GM18870 (cell line): ENCODE measurements at regions not wholly inside any gene's neighbourhood (a gene's known extent, or its start where the extent isn't known, plus 50 kb on each side); places are given as distances from the start of the nearest gene placed in this dataset.
"Not testable (repeated sequence)": the region's sequence is repeated elsewhere in the genome, so short reads cannot be mapped to it uniquely, and the experiment has no call there.

Experiments used
- ATAC-seq: cut with Tn5 transposase; IDR thresholded peaks from one replicate; pipeline ENCODE4 v1.9.1; 2021; ENCODE audit warnings: moderate library complexity; ENCODE audit not compliant: unreplicated experiment

- ATAC-seq = no peak
Observed at GRCh38 chr3:168977716-168978374, 685.7 kb downstream of the MECOM start.

- no peak for ATAC-seq
Observed at GRCh38 chr3:168976969-168977368, 686.5 kb downstream of the MECOM start.

- ATAC-seq = no peak
Observed at GRCh38 chr3:168975576-168975975, 687.9 kb downstream of the MECOM start.

- no peak for ATAC-seq
Observed at GRCh38 chr3:168974617-168975403, 688.7 kb downstream of the MECOM start.

GRCh38 chr3:168973897-168974296, 689.6 kb downstream of the MECOM start:
- no peak for ATAC-seq

DNA sequence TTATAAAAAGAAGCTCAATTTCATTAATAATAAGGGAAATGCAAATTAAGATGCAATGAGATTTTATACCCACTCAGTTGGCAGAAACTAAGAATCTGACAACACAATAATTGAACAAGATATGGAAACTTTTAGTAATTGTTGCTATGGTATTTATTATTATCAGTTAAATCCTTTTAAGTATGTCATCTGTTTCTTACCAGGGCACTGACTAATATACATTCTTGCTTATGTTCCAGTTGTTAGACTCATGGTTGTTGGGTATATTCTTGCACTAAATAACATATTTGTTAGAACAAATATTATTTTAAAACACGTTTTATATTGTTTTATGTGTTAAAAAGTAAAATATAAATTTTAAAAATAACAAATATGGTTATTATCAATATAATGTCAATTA, 690.3 kb downstream of the MECOM start:
- no peak for ATAC-seq

DNA sequence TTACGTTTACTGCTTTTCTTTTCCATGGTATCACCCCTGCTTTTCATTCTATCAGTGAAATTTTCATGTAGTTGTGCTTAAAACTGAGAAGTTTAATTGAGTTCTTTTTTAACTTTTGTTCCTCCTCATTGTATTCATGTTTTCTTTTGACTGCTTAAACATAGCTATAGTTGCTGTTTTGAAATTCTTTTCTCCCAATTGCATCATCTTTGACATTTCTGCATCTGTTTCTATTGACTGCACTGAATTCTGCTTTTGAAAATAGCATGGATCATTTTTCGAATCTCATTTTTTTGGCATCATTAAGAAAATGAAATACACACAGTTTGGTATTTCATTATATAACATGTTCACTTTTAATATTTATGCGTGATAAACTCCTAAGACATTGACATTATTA, 694.9 kb downstream of the MECOM start:
- no peak for ATAC-seq

GRCh38 chr3:168964736-168965135, 698.8 kb downstream of the MECOM start:
- no peak for ATAC-seq

- no peak for ATAC-seq
Observed at GRCh38 chr3:168961271-168961670, 702.2 kb downstream of the MECOM start.

DNA sequence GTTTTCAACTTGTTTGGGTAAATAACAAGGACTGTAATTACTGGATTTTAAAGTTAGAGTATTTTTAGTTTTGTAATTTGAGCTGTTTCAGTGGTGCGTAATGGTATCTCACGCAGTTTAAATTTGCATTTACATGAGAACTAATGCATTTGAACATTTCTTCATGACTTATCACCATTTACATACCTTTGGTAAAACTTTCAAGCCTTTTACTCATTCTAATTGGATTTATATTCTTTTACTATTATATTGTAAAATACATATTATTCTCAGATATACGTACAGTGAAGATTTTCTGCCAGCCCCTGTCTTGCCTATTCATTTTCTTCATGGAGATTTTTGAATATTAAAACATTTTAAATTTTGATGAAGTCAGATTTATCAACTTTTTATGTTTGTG, 703.8 kb downstream of the MECOM start:
- ATAC-seq = no peak

DNA sequence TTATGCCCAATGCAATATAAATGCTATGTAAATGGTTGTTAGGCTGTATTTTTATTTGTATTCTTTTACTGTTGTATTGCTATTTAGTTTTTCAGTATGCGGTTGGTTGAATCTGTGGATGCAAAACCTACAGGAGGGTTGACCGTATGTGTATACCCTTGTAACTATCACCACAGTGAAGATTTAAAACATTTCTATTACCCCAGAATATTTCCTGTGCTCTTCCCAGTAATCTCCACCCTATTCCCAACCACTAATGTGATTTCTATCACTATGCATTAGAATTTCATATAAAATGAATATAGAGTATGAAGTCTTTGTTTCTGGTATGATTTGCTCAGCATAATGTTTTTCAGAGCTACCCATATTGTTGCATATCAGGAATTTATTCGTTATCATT, 705.0 kb downstream of the MECOM start:
- ATAC-seq = no peak

DNA sequence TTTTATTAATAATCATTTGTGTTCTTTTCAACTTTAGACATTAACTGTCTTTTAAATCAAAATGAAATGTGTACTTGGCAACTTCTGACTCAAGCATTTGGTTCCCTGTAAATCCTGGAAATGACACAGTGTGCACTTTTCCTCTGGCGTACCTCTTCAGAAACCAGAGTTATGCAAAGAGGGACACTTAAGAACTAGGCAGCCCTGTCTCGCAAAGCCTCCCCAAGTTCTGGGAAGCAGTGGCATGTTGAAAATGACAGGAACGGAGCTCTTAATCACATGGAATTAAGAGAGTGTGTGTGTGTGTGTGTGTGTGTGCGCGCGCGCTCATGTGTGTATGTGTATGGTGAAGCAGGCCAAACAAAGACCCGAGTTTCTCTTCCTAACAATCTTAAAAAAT, 707.4 kb downstream of the MECOM start:
- ATAC-seq = no peak

DNA sequence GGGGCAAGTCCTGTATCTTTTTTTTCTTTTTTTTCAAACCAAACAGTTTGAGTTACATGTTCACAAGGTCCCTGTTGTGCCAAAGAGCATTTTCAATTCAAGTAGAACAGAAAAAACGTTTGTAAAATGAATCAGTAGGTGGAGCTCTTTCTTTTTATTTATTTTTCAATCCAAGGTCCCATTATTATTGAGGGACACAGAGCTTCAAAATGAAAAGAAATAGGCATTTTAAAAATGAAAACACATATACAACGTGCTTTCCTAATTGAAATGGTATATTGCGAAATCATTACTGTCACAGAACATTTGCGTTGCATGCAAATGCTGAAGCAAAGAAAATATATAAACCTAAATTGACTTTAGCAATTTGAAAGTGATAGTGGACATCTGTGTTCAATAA, 711.0 kb downstream of the MECOM start:
- ATAC-seq = no peak

DNA sequence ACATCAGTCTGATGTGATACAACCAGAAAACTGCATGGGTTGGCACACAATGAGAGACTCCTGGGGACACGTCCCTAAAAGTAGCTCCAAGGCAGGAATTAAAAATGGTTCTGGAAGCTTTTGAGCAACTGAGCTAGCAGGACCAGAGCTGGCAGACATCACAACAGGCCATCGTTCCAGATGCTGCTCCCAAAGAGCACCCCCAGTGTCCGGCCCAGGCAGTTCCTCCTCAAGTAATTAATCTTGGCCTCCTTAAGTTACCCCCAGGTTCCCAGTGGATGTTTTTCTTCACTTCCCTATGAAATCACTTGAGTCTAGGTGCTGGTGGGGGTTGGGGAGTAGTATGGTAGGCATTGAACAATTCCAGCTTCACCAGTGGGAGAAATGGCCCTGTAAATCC, 711.6 kb downstream of the MECOM start:
- ATAC-seq = no peak

GRCh38 chr3:168951368-168951767, 712.1 kb downstream of the MECOM start:
- ATAC-seq = no peak

- ATAC-seq = no peak
Observed at GRCh38 chr3:168950622-168951021, 712.9 kb downstream of the MECOM start.

GRCh38 chr3:168939651-168940238, 723.8 kb downstream of the MECOM start:
- ATAC-seq = no peak

GRCh38 chr3:168933614-168934013, 729.9 kb downstream of the MECOM start:
- no peak for ATAC-seq

GRCh38 chr3:168929997-168930396, 733.5 kb downstream of the MECOM start:
- not testable (repeated sequence) for ATAC-seq

GRCh38 chr3:168926426-168926825, 737.1 kb downstream of the MECOM start:
- ATAC-seq = no peak

- no peak for ATAC-seq
Observed at GRCh38 chr3:168925568-168925967, 737.9 kb downstream of the MECOM start.

DNA sequence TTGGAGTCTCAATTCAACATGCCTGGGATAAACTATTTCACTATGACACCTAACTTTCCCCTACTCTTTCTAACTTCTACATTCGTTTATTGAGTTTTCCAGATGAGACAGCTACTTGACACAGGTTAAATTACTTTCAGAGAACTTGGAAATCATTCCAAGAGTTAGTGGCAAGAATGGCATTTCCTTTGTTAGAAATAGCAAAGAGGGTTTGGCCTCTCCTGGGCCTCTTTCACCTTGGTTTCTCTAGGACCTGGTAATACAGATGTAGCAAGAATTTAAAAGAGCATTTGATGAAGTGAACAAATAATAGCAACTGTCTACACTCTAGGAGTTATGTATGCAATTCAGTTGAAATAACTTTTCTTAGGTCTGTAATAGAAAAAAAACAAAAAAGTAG, 748.9 kb downstream of the MECOM start:
- no peak for ATAC-seq
